SU-DHL-6 (cell line): ENCODE measurements at regions not wholly inside any gene's neighbourhood (a gene's known extent, or its start where the extent isn't known, plus 50 kb on each side); places are given as distances from the start of the nearest gene placed in this dataset.

Experiments used
- CTCF ChIP-seq: fragments of 200-600 bp; sonication (generic); IDR thresholded peaks from one replicate; pipeline ENCODE4 v1.5.1; 2017; ENCODE audit warnings: antibody characterized with exemption, mild to moderate bottlenecking, low read length, moderate library complexity; ENCODE audit not compliant: insufficient read depth, poor library complexity, severe bottlenecking
- EZH2phosphoT487 ChIP-seq: fragments of 200-600 bp; sonication (generic), shearing (Covaris generic); conservative IDR thresholded peaks from 2 replicates; pipeline ENCODE4 v1.6.1; 2018; ENCODE audit warnings: mild to moderate bottlenecking, antibody characterized with exemption, low read length, moderate library complexity, mixed read lengths

DNA sequence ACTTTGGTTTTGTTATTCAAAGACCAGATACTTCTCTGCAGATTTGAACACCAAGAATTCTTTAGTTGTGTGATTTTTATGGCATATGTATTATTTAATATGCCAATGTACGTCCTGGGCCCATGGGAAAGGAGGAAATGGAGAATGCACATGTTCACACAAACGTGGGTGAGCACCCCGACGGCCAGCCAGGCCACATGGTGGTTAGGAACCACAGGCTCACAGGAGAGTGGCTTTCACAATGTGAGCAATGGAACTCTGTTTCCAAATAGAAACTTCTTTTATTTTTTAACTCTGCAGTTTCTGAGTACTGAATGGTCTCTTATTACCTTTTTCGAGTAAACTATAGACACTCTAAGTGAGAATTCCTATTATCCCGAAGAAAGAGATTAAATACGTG lies 58.0 kb upstream of the UNC5C start:
- TF ChIP-seq CTCF (no peak), EZH2phosphoT487 (no peak)
